Stomach (tissue), 4 donors: ENCODE measurements at regions not wholly inside any gene's neighbourhood (a gene's known extent, or its start where the extent isn't known, plus 50 kb on each side); places are given as distances from the start of the nearest gene placed in this dataset.

Experiments used
- CTCF ChIP-seq, 7 experiments: fragments of 450-650 bp in 4 of 7; fragments of 200-600 bp in 3 of 7; sonication (generic) in 3 of 7; IDR thresholded peaks; one replicate each; pipeline ENCODE4 v1.5.1; 2016 to 2019; ENCODE audit warnings: antibody characterized with exemption in 7 of 7, control low read depth in 2 of 7, mild to moderate bottlenecking in 1 of 7
- EP300 ChIP-seq: sonication (generic); formaldehyde crosslinking; IDR thresholded peaks from one replicate; pipeline ENCODE4 v1.6.1; 2017; ENCODE audit warnings: antibody characterized with exemption

GRCh38 chr7:1301882-1302251, 69.2 kb downstream of the UNCX start:
- no peak for TF ChIP-seq CTCF (IDR thresholded peaks at IDR 0.05)
- TF ChIP-seq EP300 = no peak
